ENCODE measurements at regions not wholly inside any gene's neighbourhood (a gene's known extent, or its start where the extent isn't known, plus 50 kb on each side); places are given as distances from the start of the nearest gene placed in this dataset.

GRCh38 chr15:62624547-62625378 lies 417.8 kb upstream of the TPM1 start:
- H3K4me1 Mint-ChIP-seq (ENCODE audit: low read depth, unreplicated experiment), result peaks cover 16% of the 10 kb centered on the region

GRCh38 chr15:62625429-62626033 lies 417.0 kb upstream of the TPM1 start:
- H3K27me3 Mint-ChIP-seq (ENCODE audit: unreplicated experiment), result peaks cover 2% of the 10 kb centered on the region
- peak overlapping the region; percentile 60 for H3K27ac Mint-ChIP-seq (ENCODE audit: unreplicated experiment)
- no peak overlapping the region for H3K4me3 Mint-ChIP-seq (ENCODE audit: unreplicated experiment)
- TF ChIP-seq CTCF (IDR thresholded peaks at IDR 0.05; ENCODE audit: partially characterized antibody, unreplicated experiment), result no peak
- no peaks in the 10 kb centered on the region for H3K9me3 Mint-ChIP-seq (ENCODE audit: unreplicated experiment)
- DNase-seq, result peak; percentile 32
- H3K36me3 Mint-ChIP-seq (ENCODE audit: unreplicated experiment), result no peaks in the 10 kb centered on the region
- peaks cover 16% of the 10 kb centered on the region for H3K4me1 Mint-ChIP-seq (ENCODE audit: low read depth, unreplicated experiment)

More at GRCh38 chr15:62624547-62625378, 417.8 kb upstream of the TPM1 start:
- peaks cover 3% of the 10 kb centered on the region for H3K27me3 Mint-ChIP-seq (ENCODE audit: unreplicated experiment)
- H3K4me3 Mint-ChIP-seq (ENCODE audit: unreplicated experiment), result no peak overlapping the region
- no peaks in the 10 kb centered on the region for H3K9me3 Mint-ChIP-seq (ENCODE audit: unreplicated experiment)
- no peak for TF ChIP-seq CTCF (IDR thresholded peaks at IDR 0.05; ENCODE audit: partially characterized antibody, unreplicated experiment)
- no peak for DNase-seq
- H3K27ac Mint-ChIP-seq (ENCODE audit: unreplicated experiment), result no peak overlapping the region
- H3K36me3 Mint-ChIP-seq (ENCODE audit: unreplicated experiment), result no peaks in the 10 kb centered on the region

- Mint-ChIP-seq H3K4me1 (ENCODE audit: low read depth, unreplicated experiment) (peaks cover 16% of the 10 kb centered on the region), H3K27me3 (ENCODE audit: unreplicated experiment) (peaks cover 2% of the 10 kb centered on the region), H3K36me3 (ENCODE audit: unreplicated experiment) (no peaks in the 10 kb centered on the region), H3K9me3 (ENCODE audit: unreplicated experiment) (no peaks in the 10 kb centered on the region), H3K4me3 (ENCODE audit: unreplicated experiment) (no peak overlapping the region), H3K27ac (ENCODE audit: unreplicated experiment) (no peak overlapping the region)
- no peak for DNase-seq
- TF ChIP-seq CTCF (IDR thresholded peaks at IDR 0.05; ENCODE audit: partially characterized antibody, unreplicated experiment), result no peak
These were observed 415.6 kb upstream of the TPM1 start for GRCh38 chr15:62626903-62627302.

- H3K4me1 Mint-ChIP-seq (ENCODE audit: low read depth, unreplicated experiment), result peaks cover 4% of the 10 kb centered on the region
- peaks cover 2% of the 10 kb centered on the region for H3K9me3 Mint-ChIP-seq (ENCODE audit: unreplicated experiment)
- H3K27me3 Mint-ChIP-seq (ENCODE audit: unreplicated experiment), result no peaks in the 10 kb centered on the region
- H3K27ac Mint-ChIP-seq (ENCODE audit: unreplicated experiment), result no peak overlapping the region
- no peak for TF ChIP-seq CTCF (IDR thresholded peaks at IDR 0.05; ENCODE audit: partially characterized antibody, unreplicated experiment)
- H3K4me3 Mint-ChIP-seq (ENCODE audit: unreplicated experiment), result no peak overlapping the region
- DNase-seq, result no peak
- H3K36me3 Mint-ChIP-seq (ENCODE audit: unreplicated experiment), result no peaks in the 10 kb centered on the region
These were observed 411.3 kb upstream of the TPM1 start for GRCh38 chr15:62631076-62631724.

All from glutamatergic neuron (in vitro differentiated cells).